ENCODE measurements at regions not wholly inside any gene's neighbourhood (a gene's known extent, or its start where the extent isn't known, plus 50 kb on each side); places are given as distances from the start of the nearest gene placed in this dataset.

DNA sequence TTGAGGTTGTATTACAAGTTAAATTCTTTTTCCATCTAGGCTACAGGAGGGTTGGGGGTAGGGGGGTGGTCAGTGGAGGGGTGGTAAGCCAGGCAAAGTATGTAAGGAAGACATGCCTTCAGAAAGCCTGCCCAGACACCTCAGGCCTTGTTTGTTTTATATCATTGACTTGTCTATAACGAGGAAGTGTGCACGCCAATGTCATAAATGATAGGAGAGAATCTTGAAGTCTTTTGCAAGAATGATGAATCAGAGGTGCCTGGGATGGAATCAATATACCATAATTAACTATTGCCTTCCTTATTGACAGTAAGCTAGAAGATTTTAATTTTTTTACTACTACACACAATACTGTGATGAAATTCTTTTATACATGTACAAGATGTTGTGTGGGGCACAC, 90.7 kb downstream of the SEC61B start:
- ATAC-seq (ENCODE audit: insufficient read depth, low read depth): no peak
- Histone ChIP-seq H3K27ac (ENCODE audit: low read length) (no peak overlapping the region), H3K9ac (ENCODE audit: low read depth, low read length) (no peak overlapping the region), H3K27me3 (ENCODE audit: insufficient read depth, low read length, poor library complexity) (no peaks in the 10 kb centered on the region), H3K4me1 (ENCODE audit: insufficient read depth, low read length) (no peaks in the 10 kb centered on the region), H3K4me2 (ENCODE audit: insufficient read depth, low read length) (no peak overlapping the region), H4K20me1 (ENCODE audit: insufficient read depth, low read length) (no peaks in the 10 kb centered on the region), H3K79me2 (ENCODE audit: insufficient read depth, low read length) (no peaks in the 10 kb centered on the region), H3K4me3 (ENCODE audit: low read depth in 1 of 2, low read length in 2 of 2) (no peak overlapping the region), H2AFZ (ENCODE audit: low read depth, low read length) (no peak overlapping the region), H3K9me3 (ENCODE audit: insufficient read depth, low read length, severe bottlenecking) (no peaks in the 10 kb centered on the region), H3K36me3 (ENCODE audit: insufficient read depth, low read length) (no peaks in the 10 kb centered on the region)
- no peak for DNase-seq
- TF ChIP-seq, protein P1, sequence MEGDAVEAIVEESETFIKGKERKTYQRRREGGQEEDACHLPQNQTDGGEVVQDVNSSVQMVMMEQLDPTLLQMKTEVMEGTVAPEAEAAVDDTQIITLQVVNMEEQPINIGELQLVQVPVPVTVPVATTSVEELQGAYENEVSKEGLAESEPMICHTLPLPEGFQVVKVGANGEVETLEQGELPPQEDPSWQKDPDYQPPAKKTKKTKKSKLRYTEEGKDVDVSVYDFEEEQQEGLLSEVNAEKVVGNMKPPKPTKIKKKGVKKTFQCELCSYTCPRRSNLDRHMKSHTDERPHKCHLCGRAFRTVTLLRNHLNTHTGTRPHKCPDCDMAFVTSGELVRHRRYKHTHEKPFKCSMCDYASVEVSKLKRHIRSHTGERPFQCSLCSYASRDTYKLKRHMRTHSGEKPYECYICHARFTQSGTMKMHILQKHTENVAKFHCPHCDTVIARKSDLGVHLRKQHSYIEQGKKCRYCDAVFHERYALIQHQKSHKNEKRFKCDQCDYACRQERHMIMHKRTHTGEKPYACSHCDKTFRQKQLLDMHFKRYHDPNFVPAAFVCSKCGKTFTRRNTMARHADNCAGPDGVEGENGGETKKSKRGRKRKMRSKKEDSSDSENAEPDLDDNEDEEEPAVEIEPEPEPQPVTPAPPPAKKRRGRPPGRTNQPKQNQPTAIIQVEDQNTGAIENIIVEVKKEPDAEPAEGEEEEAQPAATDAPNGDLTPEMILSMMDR (IDR thresholded peaks at IDR 0.05; ENCODE audit: borderline replicate concordance, extremely low read depth, low read length, poor library complexity, severe bottlenecking): no peak
- TF ChIP-seq EZH2 (IDR thresholded peaks at IDR 0.05; ENCODE audit: borderline replicate concordance, low read depth, low read length, severe bottlenecking): no peak

DNA sequence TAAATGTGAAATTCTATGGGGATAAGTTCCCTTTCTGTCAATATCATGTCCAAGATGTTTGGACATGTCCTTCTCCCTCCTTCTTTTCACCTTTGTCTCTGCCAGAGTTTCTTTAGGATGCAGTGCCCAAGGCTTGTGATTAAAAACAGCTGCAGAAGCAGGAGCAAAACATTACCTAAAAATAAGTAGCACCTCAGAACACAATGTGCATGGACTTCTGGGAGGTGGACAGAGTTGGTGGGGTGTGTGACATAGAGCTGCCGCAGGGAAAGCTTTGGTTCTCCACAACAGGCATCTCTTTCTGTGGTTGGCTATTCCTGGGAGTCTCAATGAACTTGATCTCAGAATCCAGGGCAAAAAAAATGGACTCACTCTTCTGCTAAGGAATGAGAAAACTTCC, 97.0 kb downstream of the SEC61B start:
- Histone ChIP-seq H3K36me3 (ENCODE audit: insufficient read depth, low read length) (no peaks in the 10 kb centered on the region), H3K27ac (ENCODE audit: low read length) (no peak overlapping the region), H3K4me2 (ENCODE audit: insufficient read depth, low read length) (no peak overlapping the region), H3K9me3 (ENCODE audit: insufficient read depth, low read length, severe bottlenecking) (no peaks in the 10 kb centered on the region), H2AFZ (ENCODE audit: low read depth, low read length) (no peak overlapping the region), H3K4me1 (ENCODE audit: insufficient read depth, low read length) (no peaks in the 10 kb centered on the region), H3K27me3 (ENCODE audit: insufficient read depth, low read length, poor library complexity) (peaks cover 4% of the 10 kb centered on the region), H4K20me1 (ENCODE audit: insufficient read depth, low read length) (no peaks in the 10 kb centered on the region), H3K9ac (ENCODE audit: low read depth, low read length) (no peak overlapping the region), H3K79me2 (ENCODE audit: insufficient read depth, low read length) (no peaks in the 10 kb centered on the region), H3K4me3 (ENCODE audit: low read depth in 1 of 2, low read length in 2 of 2) (no peak overlapping the region)
- DNase-seq (no peak), ATAC-seq (ENCODE audit: insufficient read depth, low read depth) (no peak)
- TF ChIP-seq, protein P1 (IDR thresholded peaks at IDR 0.05; ENCODE audit: borderline replicate concordance, extremely low read depth, low read length, poor library complexity, severe bottlenecking): no peak
- no peak for TF ChIP-seq EZH2 (IDR thresholded peaks at IDR 0.05; ENCODE audit: borderline replicate concordance, low read depth, low read length, severe bottlenecking)

DNA sequence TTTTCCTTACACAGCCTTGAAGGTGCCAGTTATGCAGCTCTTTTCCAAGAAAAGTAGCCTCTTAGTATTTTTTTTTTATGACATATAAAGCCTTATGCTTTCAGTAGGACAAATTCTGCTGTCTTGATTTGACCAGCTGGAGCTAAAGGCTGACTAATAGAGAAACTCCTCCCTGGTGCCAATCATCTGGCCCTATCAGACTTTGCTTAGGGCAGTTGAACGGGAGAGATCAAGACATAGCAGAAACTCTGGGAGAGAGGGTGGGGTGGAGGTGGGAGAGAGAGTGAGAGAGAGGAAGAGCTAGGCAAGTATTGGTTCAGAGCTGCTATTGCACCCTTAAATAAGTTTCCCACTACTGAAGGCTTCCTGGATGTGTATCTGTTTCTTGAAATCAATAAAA, 100.2 kb downstream of the SEC61B start:
- Histone ChIP-seq H4K20me1 (ENCODE audit: insufficient read depth, low read length) (no peaks in the 10 kb centered on the region), H3K27me3 (ENCODE audit: insufficient read depth, low read length, poor library complexity) (peaks cover 8% of the 10 kb centered on the region), H3K9ac (ENCODE audit: low read depth, low read length) (no peak overlapping the region), H3K9me3 (ENCODE audit: insufficient read depth, low read length, severe bottlenecking) (no peaks in the 10 kb centered on the region), H3K27ac (ENCODE audit: low read length) (no peak overlapping the region), H3K4me1 (ENCODE audit: insufficient read depth, low read length) (no peaks in the 10 kb centered on the region), H3K4me2 (ENCODE audit: insufficient read depth, low read length) (no peak overlapping the region), H2AFZ (ENCODE audit: low read depth, low read length) (no peak overlapping the region), H3K79me2 (ENCODE audit: insufficient read depth, low read length) (no peaks in the 10 kb centered on the region), H3K4me3 (ENCODE audit: low read depth in 1 of 2, low read length in 2 of 2) (no peak overlapping the region), H3K36me3 (ENCODE audit: insufficient read depth, low read length) (no peaks in the 10 kb centered on the region)
- no peak for DNase-seq
- TF ChIP-seq EZH2 (IDR thresholded peaks at IDR 0.05; ENCODE audit: borderline replicate concordance, low read depth, low read length, severe bottlenecking): no peak
- TF ChIP-seq, protein P1 (IDR thresholded peaks at IDR 0.05; ENCODE audit: borderline replicate concordance, extremely low read depth, low read length, poor library complexity, severe bottlenecking): no peak
- ATAC-seq (ENCODE audit: insufficient read depth, low read depth): no peak

Data from DND-41 (cell line).